Hematopoietic multipotent progenitor cell (in vitro differentiated cells): ENCODE measurements at regions not wholly inside any gene's neighbourhood (a gene's known extent, or its start where the extent isn't known, plus 50 kb on each side); places are given as distances from the start of the nearest gene placed in this dataset.
"Not testable (repeated sequence)": the region's sequence is repeated elsewhere in the genome, so short reads cannot be mapped to it uniquely, and the experiment has no call there.

Source experiments
- DNase-seq, 3 donors: peaks; one replicate each; pipeline ENCODE4 v3.0.0-alpha.2; 2011 to 2015; ENCODE audit warnings: low read depth in 2 of 3, low spot score in 2 of 3

DNA sequence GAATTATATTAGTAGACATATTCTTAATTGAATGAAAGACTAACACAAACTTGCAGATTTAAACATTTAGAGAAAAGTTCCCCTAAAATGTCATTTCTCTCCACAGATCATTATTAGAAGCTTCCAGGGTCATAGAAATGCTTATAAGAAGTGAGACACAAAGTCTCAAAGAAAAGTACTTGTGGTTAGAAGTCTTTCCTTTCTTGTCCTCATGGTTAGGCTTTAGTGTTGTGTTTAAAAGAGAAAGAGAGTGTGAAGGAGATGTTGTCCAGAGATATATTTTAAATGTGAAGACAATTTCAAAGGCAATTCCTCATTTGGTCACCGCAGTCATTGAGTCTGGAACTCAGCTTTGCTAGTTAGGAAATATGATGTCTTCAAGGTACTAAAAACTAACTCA is 230.4 kb upstream of the ARPP21 start:
- DNase-seq, result no peak

DNA sequence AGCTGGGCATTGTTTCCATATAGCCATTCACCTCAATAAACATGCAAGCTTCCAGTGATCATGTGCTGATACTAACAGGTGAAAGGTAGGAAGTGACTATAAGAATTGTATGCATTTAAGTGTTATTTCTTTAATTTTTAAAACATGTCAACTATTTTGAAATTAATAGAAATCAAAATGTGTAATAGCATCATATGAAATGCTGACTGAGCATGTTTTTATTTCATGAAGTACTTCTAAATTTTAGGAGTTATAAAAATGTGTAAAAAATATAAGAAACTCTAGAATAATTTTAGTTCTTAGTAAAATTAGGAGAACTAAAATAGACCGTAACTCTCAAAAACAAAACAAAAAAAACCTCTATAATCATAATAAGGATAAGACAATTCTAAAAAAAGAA is 229.3 kb upstream of the ARPP21 start:
- no peak for DNase-seq

DNA sequence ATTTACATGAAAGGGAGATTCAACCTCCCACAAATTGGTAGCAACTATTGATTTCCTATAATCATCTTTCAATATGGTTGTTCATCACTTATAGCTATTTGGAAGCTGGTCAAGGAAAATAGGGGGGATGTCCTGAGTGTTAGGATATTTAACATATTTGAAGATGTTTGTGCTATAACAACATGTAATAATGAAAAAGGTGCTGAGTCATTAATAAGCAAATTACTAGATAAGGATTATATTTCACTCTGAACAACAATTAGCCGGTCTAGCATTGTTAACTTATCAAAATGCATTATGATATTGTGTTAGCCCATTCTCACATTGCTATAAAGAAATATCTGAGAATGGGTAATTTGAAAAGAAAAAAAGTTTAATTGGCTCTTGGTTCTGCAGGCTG is 225.8 kb upstream of the ARPP21 start:
- DNase-seq, result no peak

DNA sequence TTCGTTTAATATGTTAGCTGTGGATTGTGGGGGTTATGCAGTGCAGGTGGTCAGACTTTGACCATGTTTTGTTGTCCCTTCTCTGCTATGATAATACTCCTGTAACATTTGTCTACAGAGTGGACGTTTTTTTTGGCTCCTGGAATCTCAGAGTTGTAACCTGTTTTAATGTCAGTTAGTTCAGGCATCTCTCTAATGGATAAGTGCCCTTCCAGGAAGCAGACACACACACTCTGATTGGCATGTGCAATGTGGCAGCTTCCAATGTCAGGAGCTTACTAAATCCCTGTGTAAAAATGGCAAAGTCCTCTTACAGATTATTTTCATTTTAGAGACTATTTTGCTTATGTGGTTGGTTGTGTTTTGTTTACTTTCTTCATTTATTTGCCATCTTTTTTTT is 222.2 kb upstream of the ARPP21 start:
- DNase-seq, result no peak

DNA sequence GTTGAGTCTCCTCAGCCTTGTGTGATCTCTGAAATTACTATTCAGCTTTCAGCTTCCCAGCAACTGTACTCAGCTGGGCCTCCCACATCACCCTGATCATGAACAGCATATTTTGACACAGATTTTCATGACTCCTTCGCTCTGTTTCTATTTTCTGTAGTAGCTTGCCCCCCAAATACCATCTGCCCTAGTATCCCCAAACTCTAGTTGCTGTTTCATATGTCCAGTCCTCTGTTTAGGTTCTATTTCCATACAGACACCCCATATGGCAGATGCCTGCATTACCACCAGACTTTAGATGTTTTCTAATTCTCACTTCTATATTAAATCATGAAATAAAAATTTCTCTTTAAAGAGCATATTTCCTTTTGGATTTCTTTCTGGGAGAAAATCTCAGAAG is 217.2 kb upstream of the ARPP21 start:
- DNase-seq, result no peak

DNA sequence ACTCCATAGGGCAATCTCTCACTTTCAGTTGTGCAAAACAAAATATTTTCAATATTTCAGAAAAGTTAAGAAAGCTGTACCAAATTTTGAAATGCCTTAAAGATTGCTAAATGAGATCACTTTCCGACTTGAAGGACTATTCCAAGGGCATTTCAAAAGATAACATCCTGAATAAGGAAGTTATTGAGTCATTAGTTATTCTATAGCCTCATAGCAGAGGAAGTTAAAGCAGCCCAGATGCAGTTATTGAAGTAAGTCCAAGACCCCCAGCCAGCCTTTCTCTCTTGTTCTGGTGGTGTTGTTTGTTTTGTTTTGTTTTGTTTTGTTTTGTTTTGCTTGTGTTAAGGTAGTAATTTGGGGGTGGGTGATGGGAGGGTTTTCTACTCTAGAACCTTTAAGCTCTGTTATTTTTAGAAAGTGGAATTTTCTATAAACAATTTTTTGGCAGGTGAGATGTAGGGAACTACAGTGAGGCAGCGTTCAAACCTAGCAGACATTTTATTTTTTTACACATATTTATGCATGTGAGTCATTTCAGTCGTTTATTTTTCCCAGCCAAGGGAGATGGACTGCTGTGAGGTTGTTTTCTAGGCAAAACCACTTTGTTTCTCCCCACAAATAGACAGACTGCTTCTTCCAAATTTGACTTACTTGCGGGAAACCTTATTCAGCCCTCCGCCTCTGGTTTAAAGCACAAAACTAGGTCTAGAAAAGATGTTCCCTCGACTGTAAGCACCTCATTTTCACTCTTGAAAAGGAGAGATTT is 216.3 kb upstream of the ARPP21 start:
- DNase-seq, result no peak

DNA sequence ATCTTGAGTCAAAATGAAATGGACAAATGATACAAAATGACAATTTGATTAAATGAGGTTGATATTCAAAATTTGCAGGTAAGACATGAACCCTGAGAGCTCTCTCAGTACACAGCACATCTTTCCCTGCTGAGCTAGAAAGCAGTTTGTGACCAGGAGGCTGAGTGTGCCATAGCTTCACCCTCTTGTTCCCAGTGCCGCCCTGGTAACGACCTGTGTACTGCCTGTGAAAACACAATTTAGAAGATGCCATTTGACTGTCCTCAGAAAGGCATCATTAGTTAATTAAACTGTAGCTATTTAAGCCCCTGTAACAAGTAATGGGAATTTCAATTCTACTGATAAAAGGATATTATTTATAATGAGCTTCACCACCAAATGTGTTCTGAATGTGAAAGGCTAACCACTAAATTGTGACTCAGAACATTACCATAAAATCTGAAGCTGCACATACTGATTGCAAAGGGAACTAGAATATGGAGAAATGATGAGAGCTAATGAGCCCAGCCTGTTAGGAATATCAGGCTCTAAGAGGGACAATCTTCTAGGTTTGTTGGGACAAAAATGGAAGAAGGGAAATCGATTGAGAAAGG is 212.9 kb upstream of the ARPP21 start:
- no peak for DNase-seq

DNA sequence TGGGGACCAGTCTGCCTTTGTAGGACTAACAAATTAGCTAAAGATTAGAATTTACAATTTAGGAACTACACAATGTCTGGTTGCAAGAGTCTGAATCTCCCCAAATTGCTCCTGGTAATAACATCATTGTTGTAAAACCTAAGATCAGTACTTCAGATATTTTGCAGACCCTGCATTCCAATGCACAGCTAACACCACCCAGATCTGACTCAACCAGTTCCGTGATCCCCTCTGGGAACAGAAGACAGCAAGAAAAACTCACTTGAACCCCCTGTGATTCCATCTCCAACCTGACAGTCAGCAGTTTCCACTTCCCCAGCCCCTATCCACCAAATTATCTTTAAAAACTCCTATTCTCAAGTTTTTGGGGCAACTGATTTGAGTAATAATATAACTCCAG is 201.9 kb upstream of the ARPP21 start:
- DNase-seq, result no peak

DNA sequence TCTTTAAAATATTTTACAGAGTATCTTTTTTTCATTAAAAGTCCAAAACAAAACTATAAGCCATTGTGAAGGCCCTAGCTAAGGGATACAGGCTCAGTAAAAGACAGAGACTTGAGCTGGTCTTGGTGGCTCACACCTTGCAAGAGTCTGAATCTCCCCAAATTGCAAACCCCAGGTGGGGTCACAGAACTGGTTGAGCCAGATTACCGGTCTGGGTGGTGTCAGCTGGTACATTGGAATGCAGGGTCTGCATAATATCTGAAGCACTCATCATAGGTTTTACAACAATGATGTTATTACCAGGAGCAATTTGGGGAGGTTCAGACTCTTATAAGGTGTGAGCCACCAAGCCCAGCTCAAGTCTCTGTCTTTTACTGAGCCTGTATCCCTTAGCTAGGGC is 201.2 kb upstream of the ARPP21 start:
- no peak for DNase-seq

DNA sequence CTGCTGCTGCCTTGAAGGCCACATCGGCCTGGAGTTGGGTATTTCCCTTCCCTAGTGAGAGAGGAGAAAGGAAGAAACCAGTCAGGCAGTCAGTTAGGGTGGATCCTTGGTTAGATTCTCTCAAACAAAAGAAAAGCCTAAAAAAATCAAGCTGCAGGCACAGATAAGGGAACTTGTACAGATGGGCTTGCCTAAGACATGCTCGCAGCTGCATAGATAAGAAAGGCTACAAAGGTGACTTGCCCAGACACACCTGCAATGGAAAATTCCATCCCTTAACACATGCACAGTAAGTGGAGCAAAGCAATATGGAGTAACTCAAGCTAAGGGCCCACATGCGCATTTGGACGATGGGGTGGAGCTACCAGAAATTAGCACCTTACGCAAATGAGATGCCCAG is 199.7 kb upstream of the ARPP21 start:
- DNase-seq, result no peak

DNA sequence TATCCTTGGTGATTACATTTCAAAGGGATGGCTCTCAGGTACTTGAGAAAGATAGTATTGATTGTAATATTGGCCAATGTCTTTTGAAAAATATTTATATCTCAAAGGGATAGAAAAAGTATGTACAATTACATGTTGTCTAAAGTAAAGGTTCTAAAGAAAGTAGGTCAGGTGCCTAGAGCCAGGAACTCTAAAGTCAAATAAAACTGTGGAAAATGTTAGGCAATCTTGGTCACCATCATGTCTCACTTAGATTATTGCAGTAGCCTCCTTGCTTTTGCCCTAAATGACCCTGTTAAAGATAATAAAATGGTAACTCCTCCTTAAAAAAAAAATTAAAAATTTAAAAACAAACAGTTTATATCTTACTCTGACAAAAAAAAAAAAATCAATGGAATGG is 198.5 kb upstream of the ARPP21 start:
- no peak for DNase-seq

DNA sequence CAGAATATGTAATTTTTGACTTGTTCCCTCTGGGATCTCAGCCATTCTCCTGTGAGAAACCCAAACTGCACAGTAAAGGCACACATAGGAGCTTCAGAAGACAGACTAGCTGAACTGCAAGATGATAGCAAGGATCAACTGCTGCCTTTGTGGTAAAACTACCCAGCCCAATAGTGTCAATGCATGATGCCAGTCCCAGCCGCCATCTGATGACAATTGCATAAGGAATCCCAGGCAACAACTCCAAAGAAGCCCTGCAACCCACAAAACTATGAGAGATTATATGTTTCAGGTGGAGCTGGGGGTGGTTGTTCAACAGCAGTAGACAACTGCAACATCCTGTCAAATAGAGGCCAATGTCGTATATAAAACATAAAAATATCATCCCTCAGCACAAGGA is 192.4 kb upstream of the ARPP21 start:
- no peak for DNase-seq

DNA sequence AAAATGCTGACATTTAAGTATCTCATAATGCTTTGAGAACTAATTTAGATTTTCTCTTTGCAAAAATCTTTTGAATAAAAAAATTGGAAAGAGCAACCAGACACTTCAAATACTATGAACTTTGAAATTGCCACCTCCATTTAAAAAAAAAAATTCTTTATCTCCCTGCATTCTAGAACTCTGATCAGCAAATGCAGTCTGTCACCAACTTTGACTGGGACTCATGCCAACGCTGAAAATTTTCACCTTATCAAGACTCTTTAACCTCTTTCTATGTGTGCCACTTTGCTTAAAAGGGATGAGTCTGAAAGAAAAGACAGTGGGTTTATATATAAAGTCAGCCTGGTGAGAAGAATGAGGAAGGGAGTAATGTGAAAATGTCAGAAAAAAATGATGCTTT is 191.2 kb upstream of the ARPP21 start:
- no peak for DNase-seq

DNA sequence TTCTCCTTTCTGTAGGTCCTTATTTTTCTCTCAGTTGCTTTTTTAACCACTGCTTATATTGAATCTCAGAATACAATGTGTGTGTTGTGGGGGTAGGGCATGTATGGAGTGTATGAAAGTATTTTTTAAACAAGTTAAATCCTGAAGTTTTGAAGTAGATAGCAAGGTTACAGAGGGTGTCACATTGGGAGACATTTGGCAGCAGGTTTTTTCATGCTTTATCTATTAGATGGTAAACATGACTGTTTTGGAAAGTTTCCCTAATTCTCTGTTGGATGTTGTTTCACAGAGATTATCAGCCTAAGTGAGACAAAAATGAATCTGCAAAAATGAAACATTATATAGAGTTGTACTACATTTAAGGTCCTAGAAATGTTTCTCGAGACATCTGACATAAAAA is 190.6 kb upstream of the ARPP21 start:
- DNase-seq, result no peak

DNA sequence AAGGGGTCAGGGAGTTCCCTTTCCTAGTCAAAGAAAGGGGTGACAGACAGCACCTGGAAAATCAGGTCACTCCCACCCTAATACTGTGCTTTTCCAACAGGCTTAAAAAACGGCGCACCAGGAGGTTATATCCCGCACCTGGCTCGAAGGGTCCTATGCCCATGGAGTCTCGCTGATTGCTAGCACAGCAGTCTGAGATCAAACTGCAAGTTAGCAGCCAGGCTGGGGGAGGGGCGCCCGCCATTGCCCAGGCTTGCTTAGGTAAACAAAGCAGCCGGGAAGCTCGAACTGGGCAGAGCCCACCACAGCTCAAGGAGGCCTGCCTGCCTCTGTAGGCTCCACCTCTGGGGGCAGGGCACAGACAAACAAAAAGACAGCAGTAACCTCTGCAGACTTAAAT is 184.5 kb upstream of the ARPP21 start:
- DNase-seq, result not testable (repeated sequence)

DNA sequence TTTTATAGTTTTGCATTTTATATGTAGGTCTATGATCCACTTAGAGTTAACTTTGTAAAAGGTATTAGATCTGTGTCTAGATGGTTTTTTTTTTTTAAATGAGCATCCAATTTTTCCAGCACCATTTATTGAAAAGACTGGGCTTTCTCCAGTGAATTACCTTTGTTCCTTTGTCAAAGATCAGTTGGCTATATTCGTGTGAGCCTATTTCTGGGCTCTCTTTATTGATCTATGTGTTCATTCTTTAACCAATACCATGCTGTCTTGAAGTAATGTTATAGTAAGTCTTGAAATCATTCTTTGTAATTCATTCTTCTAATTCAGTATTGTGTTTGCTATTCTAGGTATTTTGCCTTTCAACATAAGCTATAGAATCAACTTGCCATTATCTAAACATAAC is 165.4 kb upstream of the ARPP21 start:
- no peak for DNase-seq

DNA sequence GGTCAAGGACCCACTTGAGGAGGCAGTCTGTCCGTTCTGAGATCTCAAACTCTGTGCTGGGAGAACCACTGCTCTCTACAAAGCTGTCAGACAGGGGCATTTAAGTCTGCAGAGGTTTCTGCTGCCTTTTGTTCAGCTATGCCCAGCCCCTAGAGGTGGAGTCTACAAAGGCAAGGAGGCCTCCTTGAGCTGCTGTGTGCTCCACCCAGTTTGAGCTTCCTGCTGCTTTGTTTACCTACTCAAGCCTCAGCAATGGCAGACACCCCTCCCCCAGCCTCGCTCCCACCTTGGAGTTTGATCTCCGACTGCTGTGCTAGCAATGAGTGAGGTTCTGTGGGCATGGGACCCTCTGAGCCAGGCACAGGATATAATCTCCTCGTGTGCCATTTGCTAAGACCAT is 156.8 kb upstream of the ARPP21 start:
- DNase-seq, result not testable (repeated sequence)

DNA sequence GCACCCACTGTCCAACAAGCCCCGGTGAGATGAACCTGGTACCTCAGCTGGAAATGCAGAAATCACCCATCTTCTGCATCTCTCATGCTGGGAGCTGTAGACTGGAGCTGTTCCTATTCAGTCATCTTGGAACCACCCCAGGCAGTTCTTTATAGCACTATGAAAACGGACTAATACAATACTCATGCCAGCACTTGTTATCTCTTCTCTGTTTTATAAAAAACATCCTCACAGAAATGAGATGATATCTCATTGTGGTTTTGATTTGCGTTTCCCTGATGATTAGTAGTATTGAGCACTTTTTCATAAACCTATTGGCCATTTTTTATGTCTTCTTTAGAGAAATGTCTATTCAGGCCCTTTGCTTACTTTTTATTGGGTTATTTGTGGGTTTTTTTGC is 156.2 kb upstream of the ARPP21 start:
- no peak for DNase-seq

DNA sequence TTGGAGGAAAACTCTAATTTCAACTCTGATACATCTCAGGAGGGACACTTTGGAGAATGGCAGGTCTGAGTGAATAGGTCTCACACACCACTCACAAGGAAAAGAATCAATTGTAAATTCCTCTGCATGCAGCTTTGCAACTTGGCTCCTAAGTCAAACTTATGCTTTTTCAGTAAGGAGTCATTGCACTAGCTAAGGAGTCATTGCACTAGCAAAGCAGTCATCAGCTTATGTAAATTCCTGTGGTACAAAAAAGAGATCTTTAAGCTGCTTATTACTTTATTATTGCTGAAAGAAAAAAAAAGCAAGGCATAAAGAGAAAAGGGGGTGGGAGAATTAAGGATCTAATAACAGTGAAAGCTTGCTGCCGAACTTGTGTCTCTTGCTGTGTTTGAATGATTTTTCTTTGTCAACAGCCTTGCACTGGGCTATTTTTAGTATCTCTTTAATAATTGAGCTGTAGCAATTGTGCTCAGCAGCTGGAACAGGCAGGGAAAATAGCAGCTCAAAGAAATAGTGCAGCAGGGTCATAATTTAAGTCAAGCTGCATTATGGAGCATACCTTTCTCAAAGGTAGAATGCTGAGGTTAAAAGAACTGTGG is 154.3 kb upstream of the ARPP21 start:
- DNase-seq, result no peak

DNA sequence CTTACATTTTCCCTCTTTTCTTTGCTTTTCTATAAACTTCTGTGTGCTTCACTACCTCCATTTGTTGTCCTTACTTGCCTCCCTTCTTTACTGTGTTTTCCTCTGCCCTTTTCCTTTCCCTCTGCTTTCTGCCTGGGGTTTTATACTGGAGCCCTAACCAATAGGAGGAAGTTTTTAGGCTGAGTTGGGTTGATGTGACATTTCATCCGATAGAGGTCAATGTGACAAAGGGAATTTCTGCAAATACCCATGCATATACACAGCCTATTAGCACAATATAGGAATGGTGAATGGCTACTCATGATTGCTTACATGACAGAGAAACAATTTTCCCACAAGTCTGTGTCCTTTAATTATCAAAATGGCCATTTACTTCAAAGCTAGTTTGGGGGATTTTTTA is 153.0 kb upstream of the ARPP21 start:
- DNase-seq, result no peak

DNA sequence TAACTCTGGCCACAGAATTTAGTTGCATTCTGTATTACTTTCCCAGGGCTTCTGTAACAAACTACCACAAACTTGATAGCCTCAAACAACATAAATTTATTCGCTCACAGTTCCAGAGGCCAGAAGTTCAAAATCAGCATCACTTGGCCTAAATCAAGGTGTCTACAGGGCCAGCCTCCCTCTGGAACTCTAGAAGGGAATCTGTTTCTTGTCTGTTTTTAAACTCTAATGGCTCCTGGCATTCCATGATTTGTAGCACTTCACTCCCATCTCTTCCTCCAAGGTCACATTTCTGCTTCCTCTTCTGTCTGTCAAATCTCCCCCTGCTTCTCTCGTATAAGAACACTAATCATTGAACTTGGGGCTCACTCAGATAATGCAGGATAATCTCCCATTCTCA is 151.9 kb upstream of the ARPP21 start:
- no peak for DNase-seq

DNA sequence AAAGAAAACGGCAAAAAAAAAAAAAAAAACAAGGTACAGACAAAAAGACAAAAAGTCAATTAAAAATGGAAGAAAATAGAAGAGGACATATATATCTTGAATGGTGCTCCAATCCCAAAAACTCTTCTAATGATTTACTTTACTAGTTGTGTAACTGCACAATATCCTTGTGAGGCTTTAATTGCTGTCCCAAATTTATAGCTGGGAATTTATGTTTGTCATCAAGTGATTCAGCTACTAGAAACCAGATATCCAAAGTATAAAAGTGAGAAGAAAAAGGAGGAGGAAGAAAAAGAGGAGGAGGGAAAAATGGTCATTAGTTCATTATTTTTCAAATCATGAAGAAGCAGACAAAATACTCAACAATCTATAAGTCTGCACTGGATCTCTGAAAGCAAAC is 150.8 kb upstream of the ARPP21 start:
- no peak for DNase-seq
